Sciatic nerve (tissue), 2 donors: ENCODE measurements at regions not wholly inside any gene's neighbourhood (a gene's known extent, or its start where the extent isn't known, plus 50 kb on each side); places are given as distances from the start of the nearest gene placed in this dataset.
A peak's percentile ranks its signal among the peaks of the same experiment; 100 is the strongest.
"Not testable (repeated sequence)": the region's sequence is repeated elsewhere in the genome, so short reads cannot be mapped to it uniquely, and the experiment has no call there.

ENCODE experiments used
- ATAC-seq: fragments of 200-7000 bp; cut with Tn5 transposase; one replicate; pipeline ENCODE4 v1.9.1; 2020; ENCODE audit warnings: mild to moderate bottlenecking, moderate library complexity
- DNase-seq: peaks from one replicate; pipeline ENCODE4 v3.0.0-alpha.2; 2020; ENCODE audit warnings: low spot score
- intact Hi-C: fragments of 100-400 bp; cut with DNase I; formaldehyde crosslinking; loops from one replicate; pipeline ENCODE4 v1.14.2; 2022
- donor health status: DM: no; HTN: no; CAD: no.
- donor health status: DM: no; HTN: no; CAD: no.

- intact Hi-C loops: no loop called here
- ATAC-seq: no peak
- no peak for DNase-seq
Measured at GRCh38 chr4:72641611-72642010, 72.6 kb upstream of the ADAMTS3 start.

- DNase-seq, intact Hi-C loops, ATAC-seq: not testable (repeated sequence)
Measured at GRCh38 chr4:72636866-72637265, 67.8 kb upstream of the ADAMTS3 start.

GRCh38 chr4:72635931-72636330, 66.9 kb upstream of the ADAMTS3 start:
- ATAC-seq, DNase-seq, intact Hi-C loops: not testable (repeated sequence)

- intact Hi-C loops, ATAC-seq: not testable (repeated sequence)
Measured at GRCh38 chr4:72632253-72632652, 63.2 kb upstream of the ADAMTS3 start.

GRCh38 chr4:72631296-72631695, 62.3 kb upstream of the ADAMTS3 start:
- intact Hi-C loops: no loop called here
- ATAC-seq (peak; percentile 71), DNase-seq (peak; percentile 78)

More at GRCh38 chr4:72632253-72632652, 63.2 kb upstream of the ADAMTS3 start:
- DNase-seq: not testable (repeated sequence)

- no peak for ATAC-seq
- intact Hi-C loops: no loop called here
- no peak for DNase-seq
Measured at GRCh38 chr4:72629540-72629939, 60.5 kb upstream of the ADAMTS3 start.

GRCh38 chr4:72627723-72628122, 58.7 kb upstream of the ADAMTS3 start:
- ATAC-seq: no peak
- intact Hi-C loops: no loop called here
- no peak for DNase-seq
